ENCODE measurements at regions not wholly inside any gene's neighbourhood (a gene's known extent, or its start where the extent isn't known, plus 50 kb on each side); places are given as distances from the start of the nearest gene placed in this dataset.

DNA sequence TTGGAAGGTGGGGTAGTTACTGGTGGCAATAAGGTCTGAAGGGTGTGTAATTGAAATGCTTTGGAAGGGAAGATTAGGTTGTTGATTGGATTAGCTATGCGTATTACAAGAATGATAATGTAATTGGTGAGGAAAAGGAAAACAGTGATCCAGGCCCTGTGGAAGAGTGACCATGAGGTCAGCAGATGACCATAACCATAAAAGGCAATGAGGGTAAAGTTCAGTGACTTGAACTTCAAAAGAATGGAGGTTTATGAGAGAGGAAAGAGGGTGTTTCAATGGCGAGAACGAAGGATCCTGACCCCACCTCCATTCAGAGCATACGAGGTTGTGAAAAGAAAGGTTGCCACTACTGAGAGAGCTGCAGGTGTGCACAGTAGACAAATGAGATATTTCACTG is 439.7 kb downstream of the CCSER2 start:
- TF ChIP-seq, protein P1, sequence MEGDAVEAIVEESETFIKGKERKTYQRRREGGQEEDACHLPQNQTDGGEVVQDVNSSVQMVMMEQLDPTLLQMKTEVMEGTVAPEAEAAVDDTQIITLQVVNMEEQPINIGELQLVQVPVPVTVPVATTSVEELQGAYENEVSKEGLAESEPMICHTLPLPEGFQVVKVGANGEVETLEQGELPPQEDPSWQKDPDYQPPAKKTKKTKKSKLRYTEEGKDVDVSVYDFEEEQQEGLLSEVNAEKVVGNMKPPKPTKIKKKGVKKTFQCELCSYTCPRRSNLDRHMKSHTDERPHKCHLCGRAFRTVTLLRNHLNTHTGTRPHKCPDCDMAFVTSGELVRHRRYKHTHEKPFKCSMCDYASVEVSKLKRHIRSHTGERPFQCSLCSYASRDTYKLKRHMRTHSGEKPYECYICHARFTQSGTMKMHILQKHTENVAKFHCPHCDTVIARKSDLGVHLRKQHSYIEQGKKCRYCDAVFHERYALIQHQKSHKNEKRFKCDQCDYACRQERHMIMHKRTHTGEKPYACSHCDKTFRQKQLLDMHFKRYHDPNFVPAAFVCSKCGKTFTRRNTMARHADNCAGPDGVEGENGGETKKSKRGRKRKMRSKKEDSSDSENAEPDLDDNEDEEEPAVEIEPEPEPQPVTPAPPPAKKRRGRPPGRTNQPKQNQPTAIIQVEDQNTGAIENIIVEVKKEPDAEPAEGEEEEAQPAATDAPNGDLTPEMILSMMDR (IDR thresholded peaks at IDR 0.05; ENCODE audit: insufficient read depth, low read depth, low read length), result no peak
- TF ChIP-seq EZH2 (IDR thresholded peaks at IDR 0.05; ENCODE audit: insufficient read depth, low read length), result no peak
